GM18870 (cell line): ENCODE measurements at regions not wholly inside any gene's neighbourhood (a gene's known extent, or its start where the extent isn't known, plus 50 kb on each side); places are given as distances from the start of the nearest gene placed in this dataset.
"Not testable (repeated sequence)": the region's sequence is repeated elsewhere in the genome, so short reads cannot be mapped to it uniquely, and the experiment has no call there.

Experiments used
- ATAC-seq: cut with Tn5 transposase; IDR thresholded peaks from one replicate; pipeline ENCODE4 v1.9.1; 2021; ENCODE audit warnings: moderate library complexity; ENCODE audit not compliant: unreplicated experiment

DNA sequence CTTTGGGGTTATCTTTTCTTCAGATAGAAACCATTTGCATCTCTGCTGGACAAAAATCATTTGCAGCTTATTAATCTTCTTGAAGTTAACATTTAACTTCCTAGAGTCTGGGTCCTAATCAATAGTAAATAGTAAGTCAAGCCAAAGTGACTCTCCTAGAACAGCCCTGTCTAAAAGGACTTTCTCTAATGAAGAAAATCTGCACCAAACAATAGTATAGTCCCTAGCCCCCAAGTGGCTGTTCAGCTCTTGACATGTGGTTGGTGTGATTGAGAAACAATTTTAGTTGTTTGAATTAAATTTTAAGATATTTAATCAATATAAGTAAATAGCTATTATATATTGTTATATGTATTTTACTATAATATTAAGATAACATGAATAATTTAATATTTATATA is 64.6 kb upstream of the SHB start:
- no peak for ATAC-seq

DNA sequence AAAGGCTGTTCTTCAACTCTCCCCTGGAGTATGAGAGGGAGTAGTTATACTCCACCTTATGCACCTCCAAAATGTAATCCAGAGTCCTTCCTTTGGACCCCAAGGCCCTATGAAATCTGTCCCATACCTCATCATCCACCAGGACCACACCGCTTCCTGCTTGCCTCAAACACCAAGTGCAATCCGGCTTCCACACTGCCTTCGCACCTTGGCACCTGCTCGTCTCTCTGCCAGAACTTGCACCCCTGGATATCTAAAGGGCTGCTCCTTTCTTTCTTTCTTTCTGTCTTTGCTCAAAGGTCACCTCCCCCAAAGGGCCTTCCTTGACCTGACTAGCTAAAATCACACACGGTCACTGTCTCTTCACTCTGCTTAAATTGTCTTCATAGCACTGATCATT is 63.9 kb upstream of the SHB start:
- no peak for ATAC-seq

DNA sequence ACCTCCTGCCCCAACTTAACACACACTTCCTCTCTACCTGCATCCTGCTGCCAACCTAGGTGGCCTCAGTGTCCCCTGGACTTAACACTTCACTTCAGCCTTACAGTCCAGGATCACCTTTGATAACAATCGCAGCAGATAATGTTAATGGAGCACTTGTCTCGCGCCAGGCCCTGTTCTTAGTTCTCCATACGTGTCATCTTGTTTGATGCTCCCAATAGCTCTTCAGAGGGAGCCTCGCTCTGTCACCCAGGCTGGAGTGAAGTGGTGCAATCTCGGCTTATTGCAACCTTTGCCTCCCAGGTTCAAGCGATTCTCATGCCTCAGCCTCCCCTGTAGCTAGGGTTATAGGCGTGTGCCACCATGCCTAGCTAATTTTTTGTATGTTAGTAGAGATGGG is 62.7 kb upstream of the SHB start:
- ATAC-seq, result no peak

DNA sequence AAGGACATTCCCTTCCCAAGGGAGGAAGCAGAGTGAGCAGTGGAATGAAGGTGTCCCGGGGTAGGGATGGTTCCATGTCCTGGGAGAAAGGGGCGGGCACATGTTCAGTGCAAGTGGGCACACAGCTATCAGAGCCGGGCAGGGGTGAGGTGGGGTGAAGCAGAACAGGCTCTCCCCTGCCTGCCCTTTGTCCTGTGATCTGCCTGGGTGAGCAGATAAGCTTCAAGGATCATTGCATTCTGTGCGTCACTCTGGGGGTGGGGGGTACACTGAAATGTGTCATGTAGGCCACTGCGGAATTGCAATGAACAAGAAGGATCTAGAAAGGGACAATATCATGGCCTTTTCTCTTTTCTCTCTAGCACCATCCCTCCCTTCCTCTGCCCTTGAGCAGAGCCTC is 61.7 kb upstream of the SHB start:
- no peak for ATAC-seq

DNA sequence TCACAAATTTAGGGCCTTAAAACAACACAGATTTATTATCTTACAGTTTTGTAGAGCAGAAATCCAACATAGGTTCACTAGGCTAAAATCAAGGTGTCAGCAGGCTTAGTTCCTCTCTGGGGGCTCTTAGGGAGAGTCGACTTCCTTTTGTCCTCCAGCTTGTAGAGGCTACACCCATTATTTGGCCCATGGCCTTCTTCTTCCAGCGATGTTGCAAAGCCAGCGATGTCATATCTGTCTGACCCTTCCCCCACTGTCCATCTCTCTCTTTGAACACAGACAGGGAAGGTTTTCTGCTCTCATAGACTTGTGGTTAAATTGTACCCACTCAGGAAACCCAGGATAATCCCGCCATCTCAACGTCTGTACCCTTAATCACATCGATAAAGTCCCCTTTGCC is 60.3 kb upstream of the SHB start:
- ATAC-seq, result no peak

DNA sequence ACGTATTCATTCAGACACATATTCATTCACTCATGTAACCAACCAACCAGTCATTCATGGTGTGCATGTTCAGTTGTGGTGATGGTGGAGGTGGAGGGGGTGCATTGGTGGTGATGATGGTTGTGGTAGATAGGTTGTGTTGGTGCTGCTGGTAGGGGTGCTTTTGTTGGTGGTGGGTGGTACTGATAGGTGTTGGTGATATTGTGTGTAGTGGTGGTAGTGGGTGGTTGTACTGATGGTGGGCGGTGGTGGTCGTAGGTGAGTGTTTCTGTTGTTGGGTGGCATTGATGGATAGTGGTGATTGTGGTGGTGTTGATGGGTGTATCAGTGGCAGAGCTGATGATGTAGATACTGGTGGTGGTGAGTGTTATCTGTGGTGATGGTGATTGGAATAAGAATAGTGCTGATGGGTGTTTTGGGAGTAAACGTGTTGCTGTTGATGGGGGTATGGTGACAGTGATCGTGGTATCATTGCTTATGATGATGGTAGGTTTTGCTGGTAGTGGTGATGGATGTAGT is 59.8 kb upstream of the SHB start:
- ATAC-seq, result no peak

DNA sequence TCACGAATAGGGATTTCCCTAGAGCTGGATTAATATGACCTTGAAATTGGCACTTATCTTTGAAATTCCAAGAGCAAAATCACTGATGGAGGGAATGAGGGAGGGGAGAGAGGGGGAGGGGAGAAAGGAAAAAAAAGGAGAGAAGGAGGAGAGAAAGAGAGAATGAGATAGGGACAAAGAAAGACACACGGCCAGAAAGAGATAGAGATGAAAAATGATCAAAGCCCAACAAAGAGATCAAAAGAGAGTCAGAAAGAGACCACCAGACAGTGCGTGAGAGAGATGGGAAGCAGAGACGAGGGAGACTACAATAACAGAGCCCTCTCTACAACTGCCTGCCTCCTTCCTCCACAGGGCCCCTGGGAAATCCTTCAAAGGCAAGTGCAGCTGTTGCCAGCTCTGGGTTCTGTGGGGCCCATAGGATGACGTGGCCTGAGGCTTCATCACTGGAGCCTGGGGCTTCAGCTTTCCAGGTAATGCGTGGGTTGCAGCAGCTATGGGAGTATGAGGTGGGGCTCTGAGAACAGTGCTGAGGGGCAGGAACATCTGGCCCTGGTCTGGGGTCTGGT is 58.3 kb upstream of the SHB start:
- ATAC-seq, result no peak

DNA sequence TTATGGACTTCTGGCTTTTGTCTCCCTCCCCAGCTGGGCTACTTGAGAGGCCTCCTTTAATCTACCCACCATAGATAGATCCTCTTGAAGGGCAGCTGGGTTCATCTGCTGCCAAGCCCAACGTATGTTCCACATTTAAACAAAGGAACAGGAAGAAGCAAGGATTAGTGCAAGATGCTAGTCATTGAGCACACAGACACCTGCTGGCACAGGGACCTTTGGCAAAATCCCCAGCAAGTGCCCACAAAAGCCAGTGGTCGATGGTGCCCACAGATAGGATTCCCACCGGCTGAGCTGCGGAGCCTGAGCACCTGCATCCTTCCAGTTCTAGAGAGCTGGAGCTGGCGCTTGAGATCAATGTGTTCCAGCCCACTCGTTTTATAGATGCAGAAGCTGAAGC is 57.7 kb upstream of the SHB start:
- ATAC-seq, result no peak

DNA sequence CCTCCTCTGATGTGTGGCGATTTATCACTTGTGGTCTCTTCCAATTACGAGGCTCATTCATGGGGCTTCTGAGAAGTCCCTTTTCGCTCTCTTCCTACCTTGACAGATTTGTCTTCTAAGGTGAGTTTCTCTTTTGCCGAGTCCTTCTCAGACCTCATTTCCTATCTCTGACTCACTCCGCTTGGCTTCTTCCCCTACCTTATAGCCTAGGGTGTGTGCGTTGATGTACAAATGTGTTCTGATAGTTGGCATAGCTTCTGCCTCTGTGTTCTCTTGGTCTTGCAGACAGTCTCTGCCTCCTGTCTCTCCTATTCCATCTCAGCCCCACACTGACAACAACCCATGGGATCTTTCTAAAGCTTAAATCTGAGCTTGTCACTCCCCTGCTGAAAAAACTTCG is 56.9 kb upstream of the SHB start:
- ATAC-seq, result no peak

DNA sequence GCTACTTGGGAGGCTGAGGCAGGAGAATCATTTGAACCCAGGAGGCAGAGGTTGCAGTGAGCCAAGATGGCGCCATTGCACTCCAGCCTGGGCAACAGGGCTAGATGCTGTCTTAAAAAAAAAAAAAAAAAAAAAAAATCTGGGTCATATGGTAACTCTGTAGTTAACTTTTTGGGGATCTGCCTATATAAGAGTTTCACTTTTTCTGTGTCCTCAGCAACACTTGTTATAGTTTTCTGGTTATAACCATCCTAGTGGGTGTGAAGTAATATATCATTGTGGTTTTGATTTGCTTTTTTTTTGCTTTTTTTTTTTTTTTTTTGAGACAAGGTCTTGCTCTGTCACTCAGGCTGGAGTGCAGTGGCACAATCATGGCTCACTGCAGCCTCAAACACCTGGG is 54.3 kb upstream of the SHB start:
- not testable (repeated sequence) for ATAC-seq

DNA sequence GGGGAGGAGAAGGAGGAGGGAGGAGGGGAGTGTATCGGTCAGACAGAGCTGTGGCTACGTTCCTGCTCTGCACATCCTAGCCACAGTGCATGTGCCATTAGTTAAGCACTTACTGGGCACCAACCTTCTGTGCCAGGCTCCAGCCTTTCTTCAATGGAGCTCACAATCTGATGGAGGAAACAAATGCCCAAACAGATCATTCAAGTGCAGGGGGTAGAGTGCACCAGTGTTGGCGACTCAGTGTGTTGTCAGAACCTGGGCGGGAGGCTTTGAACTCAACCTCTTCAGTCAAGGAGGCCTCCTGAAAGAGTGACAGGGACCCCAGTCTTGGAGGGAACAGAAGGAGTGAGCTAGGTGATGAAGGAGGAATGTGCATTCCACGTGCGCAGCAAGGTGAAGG is 51.9 kb upstream of the SHB start:
- ATAC-seq, result no peak

DNA sequence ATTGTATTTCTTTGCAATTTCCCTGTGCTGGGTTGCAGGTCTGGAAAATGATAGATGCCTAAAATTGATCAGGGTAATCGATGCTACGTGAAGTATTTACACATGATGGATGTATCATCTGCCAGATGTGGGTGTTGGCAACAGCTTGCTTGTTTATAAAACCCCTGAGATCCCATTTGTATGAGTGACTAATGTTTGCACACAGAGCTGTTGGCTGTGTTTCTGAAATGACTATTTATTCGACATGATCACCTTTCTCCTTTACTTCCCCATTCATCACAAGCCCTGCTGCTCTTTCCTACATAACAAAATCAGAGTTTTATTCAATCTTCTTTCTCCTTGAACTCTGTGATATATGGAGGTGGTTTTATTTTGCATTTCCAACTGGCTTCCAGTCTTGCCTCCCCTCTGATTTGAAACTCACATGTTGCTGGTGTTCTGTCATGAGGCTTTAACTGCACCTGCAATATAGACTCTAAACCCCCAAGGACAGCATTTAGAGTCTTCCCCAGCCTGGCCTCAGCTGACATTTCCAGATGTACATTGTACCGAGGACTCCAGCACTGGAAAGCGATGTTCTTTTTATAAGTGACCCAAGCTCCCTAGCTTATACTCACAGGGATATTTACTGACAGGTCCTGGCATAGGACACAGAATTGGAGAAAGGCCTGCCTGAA is 50.7 kb upstream of the SHB start:
- no peak for ATAC-seq

DNA sequence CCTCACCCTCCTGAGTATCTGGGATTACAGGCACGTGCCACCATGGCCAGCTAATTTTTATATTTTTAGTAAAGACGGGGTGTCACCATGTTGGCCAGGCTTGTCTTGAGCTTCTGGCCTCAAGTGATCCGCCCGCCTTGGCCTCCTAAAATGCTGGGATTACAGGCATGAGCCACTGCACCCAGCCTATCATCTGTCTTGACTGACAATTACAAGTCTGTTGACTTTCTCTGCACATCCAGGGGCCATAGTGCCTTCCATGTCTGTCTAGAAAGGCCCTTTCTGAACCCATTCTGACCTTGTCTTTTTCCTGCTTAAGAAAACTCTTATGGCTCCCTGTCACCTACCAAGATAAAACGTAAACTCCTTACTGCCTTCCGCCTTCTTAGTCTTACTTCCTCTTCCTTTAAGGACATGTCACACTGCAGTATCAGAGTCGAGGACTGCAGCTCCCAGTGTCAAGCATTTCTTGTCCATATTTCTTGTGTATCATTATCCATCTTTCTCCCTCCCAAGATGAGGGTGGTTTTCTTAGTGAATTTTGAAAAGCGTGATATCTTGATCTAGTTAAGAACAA is 49.9 kb upstream of the SHB start:
- ATAC-seq, result no peak
